ENCODE measurements at regions not wholly inside any gene's neighbourhood (a gene's known extent, or its start where the extent isn't known, plus 50 kb on each side); places are given as distances from the start of the nearest gene placed in this dataset.

- TF ChIP-seq CTCF (IDR thresholded peaks at IDR 0.05), result no peak
Measured at GRCh38 chr3:137820366-137820765, 56.3 kb downstream of the SOX14 start.

- no peak for TF ChIP-seq CTCF (IDR thresholded peaks at IDR 0.05)
Measured at GRCh38 chr3:137835096-137835495, 71.0 kb downstream of the SOX14 start.

- no peak for TF ChIP-seq CTCF (IDR thresholded peaks at IDR 0.05)
Measured at GRCh38 chr3:137845194-137845593, 81.1 kb downstream of the SOX14 start.

GRCh38 chr3:137845666-137846065 lies 81.6 kb downstream of the SOX14 start:
- TF ChIP-seq CTCF (IDR thresholded peaks at IDR 0.05), result no peak

GRCh38 chr3:137852391-137852830 lies 88.3 kb downstream of the SOX14 start:
- TF ChIP-seq CTCF (IDR thresholded peaks at IDR 0.05), result no peak

GRCh38 chr3:137854533-137855261 lies 90.6 kb downstream of the SOX14 start:
- TF ChIP-seq CTCF (IDR thresholded peaks at IDR 0.05), result no peak

GRCh38 chr3:137866001-137866400 lies 101.9 kb downstream of the SOX14 start:
- no peak for TF ChIP-seq CTCF (IDR thresholded peaks at IDR 0.05)

GRCh38 chr3:137866933-137867332 lies 102.8 kb downstream of the SOX14 start:
- TF ChIP-seq CTCF (IDR thresholded peaks at IDR 0.05), result no peak

Measured in LNCAP (cell line).